Stimulated activated naive B cell treated with anti-CD40 and anti-IgM and Interleukin-4, amounts not matched to agents 10 μg/mL and 1 μg/mL and 100 μg/mL, for 72 hours (primary cell): ENCODE measurements at regions not wholly inside any gene's neighbourhood (a gene's known extent, or its start where the extent isn't known, plus 50 kb on each side); places are given as distances from the start of the nearest gene placed in this dataset.

Experiments used
- ATAC-seq, 2 donors: fragments of 150-1000 bp; cut with Tn5 transposase; replicated peaks; 2 replicates each; pipeline ENCODE4 v1.10.0; 2021; ENCODE audit warnings: moderate library complexity in 1 of 2
- DNase-seq: peaks from one replicate; pipeline ENCODE4 v3.0.0; 2021
- H3K27ac Mint-ChIP-seq: one replicate; pipeline ENCODE4 v1.8.0; 2022; ENCODE audit warnings: mild to moderate bottlenecking, mixed read lengths
- H3K27me3 Mint-ChIP-seq, 2 donors: one replicate each; pipeline ENCODE4 v1.8.0; 2022; ENCODE audit warnings: mixed read lengths in 2 of 2
- H3K36me3 Mint-ChIP-seq, 2 donors: one replicate each; pipeline ENCODE4 v1.8.0; 2022; ENCODE audit warnings: mixed read lengths in 2 of 2, mild to moderate bottlenecking in 1 of 2
- H3K4me1 Mint-ChIP-seq, 2 donors: one replicate each; pipeline ENCODE4 v1.8.0; 2022; ENCODE audit warnings: mixed read lengths in 2 of 2, mild to moderate bottlenecking in 1 of 2
- H3K4me3 Mint-ChIP-seq, 2 donors: one replicate each; pipeline ENCODE4 v1.8.0; 2022; ENCODE audit warnings: mild to moderate bottlenecking in 2 of 2, mixed read lengths in 2 of 2, moderate library complexity in 1 of 2
- H3K9me3 Mint-ChIP-seq, 2 donors: one replicate each; pipeline ENCODE4 v1.8.0; 2022; ENCODE audit warnings: mixed read lengths in 2 of 2, mild to moderate bottlenecking in 1 of 2

- Mint-ChIP-seq H3K36me3 (no peaks in the 10 kb centered on the region), H3K9me3 (peaks cover 0 to 4% of the 10 kb centered on the region in 2 donors), H3K27ac (no peak overlapping the region), H3K4me3 (no peak overlapping the region), H3K27me3 (no peaks in the 10 kb centered on the region), H3K4me1 (no peaks in the 10 kb centered on the region)
- DNase-seq, result no peak
- ATAC-seq, result no peak
Observed at GRCh38 chr17:53891726-53892125, 69.0 kb downstream of the KIF2B start.

GRCh38 chr17:53892222-53892621 is 69.5 kb downstream of the KIF2B start:
- Mint-ChIP-seq H3K4me3 (no peak overlapping the region), H3K27me3 (no peaks in the 10 kb centered on the region), H3K27ac (no peak overlapping the region), H3K9me3 (peaks cover 0 to 4% of the 10 kb centered on the region in 2 donors), H3K36me3 (no peaks in the 10 kb centered on the region), H3K4me1 (no peaks in the 10 kb centered on the region)
- DNase-seq, result no peak
- ATAC-seq, result no peak

GRCh38 chr17:53894591-53894990 is 71.9 kb downstream of the KIF2B start:
- Mint-ChIP-seq H3K4me1 (no peaks in the 10 kb centered on the region), H3K36me3 (no peaks in the 10 kb centered on the region), H3K27me3 (no peaks in the 10 kb centered on the region), H3K4me3 (no peak overlapping the region), H3K9me3 (peaks cover 0 to 5% of the 10 kb centered on the region in 2 donors), H3K27ac (no peak overlapping the region)
- ATAC-seq, result no peak
- no peak for DNase-seq

- H3K27ac Mint-ChIP-seq, result no peak overlapping the region
- H3K9me3 Mint-ChIP-seq, result peaks cover under 1 to 10% of the 10 kb centered on the region in 2 donors
- H3K27me3 Mint-ChIP-seq, result no peaks in the 10 kb centered on the region
- H3K4me3 Mint-ChIP-seq, result no peak overlapping the region
- no peaks in the 10 kb centered on the region for H3K36me3 Mint-ChIP-seq
- DNase-seq (no peak), ATAC-seq (no peak)
- no peaks in the 10 kb centered on the region for H3K4me1 Mint-ChIP-seq
Observed at GRCh38 chr17:53896047-53896446, 73.3 kb downstream of the KIF2B start.

GRCh38 chr17:53900951-53901350 is 78.2 kb downstream of the KIF2B start:
- Mint-ChIP-seq H3K9me3 (peaks cover 8 to 29% of the 10 kb centered on the region in 2 donors), H3K27me3 (no peaks in the 10 kb centered on the region), H3K36me3 (no peaks in the 10 kb centered on the region)

GRCh38 chr17:53907435-53907834 is 84.7 kb downstream of the KIF2B start:
- H3K27me3 Mint-ChIP-seq, result no peaks in the 10 kb centered on the region
- ATAC-seq, result no peak
- no peak overlapping the region for H3K27ac Mint-ChIP-seq
- no peak for DNase-seq
- H3K9me3 Mint-ChIP-seq, result peaks cover 3 to 20% of the 10 kb centered on the region in 2 donors
- H3K4me3 Mint-ChIP-seq, result no peak overlapping the region
- H3K4me1 Mint-ChIP-seq, result no peaks in the 10 kb centered on the region
- H3K36me3 Mint-ChIP-seq, result no peaks in the 10 kb centered on the region

More at GRCh38 chr17:53900951-53901350, 78.2 kb downstream of the KIF2B start:
- ATAC-seq, result no peak
- Mint-ChIP-seq H3K4me3 (no peak overlapping the region), H3K27ac (no peak overlapping the region), H3K4me1 (no peaks in the 10 kb centered on the region)
- DNase-seq, result no peak

- no peaks in the 10 kb centered on the region for H3K4me1 Mint-ChIP-seq
- H3K4me3 Mint-ChIP-seq, result no peak overlapping the region
- H3K27me3 Mint-ChIP-seq, result no peaks in the 10 kb centered on the region
- ATAC-seq (no peak), DNase-seq (no peak)
- H3K27ac Mint-ChIP-seq, result no peak overlapping the region
- peaks cover 3 to 10% of the 10 kb centered on the region in 2 donors for H3K9me3 Mint-ChIP-seq
- H3K36me3 Mint-ChIP-seq, result no peaks in the 10 kb centered on the region
Observed at GRCh38 chr17:53909802-53910201, 87.1 kb downstream of the KIF2B start.

GRCh38 chr17:53912117-53912516 is 89.4 kb downstream of the KIF2B start:
- Mint-ChIP-seq H3K4me1 (no peaks in the 10 kb centered on the region), H3K36me3 (no peaks in the 10 kb centered on the region), H3K9me3 (peaks cover 0 to 5% of the 10 kb centered on the region in 2 donors), H3K4me3 (no peak overlapping the region), H3K27me3 (no peaks in the 10 kb centered on the region), H3K27ac (no peak overlapping the region)
- DNase-seq (no peak), ATAC-seq (no peak)

- H3K27ac Mint-ChIP-seq, result no peak overlapping the region
- no peaks in the 10 kb centered on the region for H3K4me1 Mint-ChIP-seq
- H3K36me3 Mint-ChIP-seq, result no peaks in the 10 kb centered on the region
- no peak overlapping the region for H3K4me3 Mint-ChIP-seq
- H3K9me3 Mint-ChIP-seq, result peaks cover 0 to 7% of the 10 kb centered on the region in 2 donors
- ATAC-seq (no peak), DNase-seq (no peak)
- H3K27me3 Mint-ChIP-seq, result no peaks in the 10 kb centered on the region
Observed at GRCh38 chr17:53919356-53919755, 96.6 kb downstream of the KIF2B start.

GRCh38 chr17:53924530-53925455 is 102.1 kb downstream of the KIF2B start:
- no peak overlapping the region for H3K4me3 Mint-ChIP-seq
- H3K27me3 Mint-ChIP-seq, result no peaks in the 10 kb centered on the region
- DNase-seq, result no peak
- peaks cover 3 to 11% of the 10 kb centered on the region in 2 donors for H3K9me3 Mint-ChIP-seq
- H3K4me1 Mint-ChIP-seq, result no peaks in the 10 kb centered on the region
- no peak overlapping the region for H3K27ac Mint-ChIP-seq
- no peak for ATAC-seq
- H3K36me3 Mint-ChIP-seq, result no peaks in the 10 kb centered on the region

GRCh38 chr17:53932386-53932785 is 109.7 kb downstream of the KIF2B start:
- H3K27ac Mint-ChIP-seq, result no peak overlapping the region
- H3K4me3 Mint-ChIP-seq, result no peak overlapping the region
- no peaks in the 10 kb centered on the region for H3K36me3 Mint-ChIP-seq
- no peaks in the 10 kb centered on the region for H3K4me1 Mint-ChIP-seq
- peaks cover 0 to 5% of the 10 kb centered on the region in 2 donors for H3K9me3 Mint-ChIP-seq
- no peaks in the 10 kb centered on the region for H3K27me3 Mint-ChIP-seq
- ATAC-seq (no peak), DNase-seq (no peak)

- H3K4me3 Mint-ChIP-seq, result no peak overlapping the region
- H3K36me3 Mint-ChIP-seq, result no peaks in the 10 kb centered on the region
- H3K27ac Mint-ChIP-seq, result no peak overlapping the region
- no peaks in the 10 kb centered on the region for H3K27me3 Mint-ChIP-seq
- no peak for ATAC-seq
- no peak for DNase-seq
- no peaks in the 10 kb centered on the region for H3K4me1 Mint-ChIP-seq
- peaks cover 0 to 1% of the 10 kb centered on the region in 2 donors for H3K9me3 Mint-ChIP-seq
Observed at GRCh38 chr17:53934931-53935330, 112.2 kb downstream of the KIF2B start.

- ATAC-seq, result no peak
- DNase-seq, result no peak
- Mint-ChIP-seq H3K27ac (no peak overlapping the region), H3K27me3 (no peaks in the 10 kb centered on the region), H3K4me1 (no peaks in the 10 kb centered on the region), H3K36me3 (no peaks in the 10 kb centered on the region), H3K9me3 (peaks cover 0 to 1% of the 10 kb centered on the region in 2 donors), H3K4me3 (no peak overlapping the region)
Observed at GRCh38 chr17:53941231-53941630, 118.5 kb downstream of the KIF2B start.

- Mint-ChIP-seq H3K4me1 (no peaks in the 10 kb centered on the region), H3K4me3 (no peak overlapping the region), H3K27me3 (no peaks in the 10 kb centered on the region), H3K9me3 (peaks cover 0 to 1% of the 10 kb centered on the region in 2 donors), H3K36me3 (no peaks in the 10 kb centered on the region), H3K27ac (no peak overlapping the region)
- DNase-seq, result no peak
- no peak for ATAC-seq
Observed at GRCh38 chr17:53942436-53942835, 119.7 kb downstream of the KIF2B start.

- no peak overlapping the region for H3K4me3 Mint-ChIP-seq
- ATAC-seq, result no peak
- H3K36me3 Mint-ChIP-seq, result no peaks in the 10 kb centered on the region
- H3K4me1 Mint-ChIP-seq, result no peaks in the 10 kb centered on the region
- no peak overlapping the region for H3K27ac Mint-ChIP-seq
- H3K27me3 Mint-ChIP-seq, result no peaks in the 10 kb centered on the region
- peaks cover 0 to 1% of the 10 kb centered on the region in 2 donors for H3K9me3 Mint-ChIP-seq
- DNase-seq, result no peak
Observed at GRCh38 chr17:53942898-53943297, 120.2 kb downstream of the KIF2B start.
